Neural cell (in vitro differentiated cells): ENCODE measurements at regions not wholly inside any gene's neighbourhood (a gene's known extent, or its start where the extent isn't known, plus 50 kb on each side); places are given as distances from the start of the nearest gene placed in this dataset.
A peak's percentile ranks its signal among the peaks of the same experiment; 100 is the strongest.
"Not testable (repeated sequence)": the region's sequence is repeated elsewhere in the genome, so short reads cannot be mapped to it uniquely, and the experiment has no call there.

ENCODE experiments used
- EP300 ChIP-seq: fragments of 450-650 bp; conservative IDR thresholded peaks from 2 replicates; pipeline ENCODE4 v1.6.1; 2014; ENCODE audit warnings: antibody characterized with exemption, mild to moderate bottlenecking, moderate library complexity; ENCODE audit not compliant: poor library complexity, severe bottlenecking
- EZH2 ChIP-seq: fragments of 200-600, 300-800 bp; shearing (Covaris generic), sonication (generic); IDR thresholded peaks from 2 replicates; pipeline ENCODE4 v1.6.1; 2014; ENCODE audit warnings: antibody characterized with exemption, low read length, borderline replicate concordance, mild to moderate bottlenecking; ENCODE audit not compliant: insufficient read depth, poor library complexity, severe bottlenecking
- POLR2AphosphoS5 ChIP-seq: IDR thresholded peaks from 2 replicates; pipeline ENCODE4 v1.6.1; 2012
- RAD21 ChIP-seq: fragments of 450-650 bp; conservative IDR thresholded peaks from 2 replicates; pipeline ENCODE4 v1.6.1; 2014; ENCODE audit warnings: antibody characterized with exemption, mild to moderate bottlenecking, moderate library complexity
- TAF1 ChIP-seq: IDR thresholded peaks from 2 replicates; pipeline ENCODE4 v1.6.1; 2012; ENCODE audit warnings: low read depth
- TF ChIP-seq, protein P1 (sequence below): fragments of 450-650 bp; IDR thresholded peaks from 2 replicates; pipeline ENCODE4 v1.5.1; 2014; ENCODE audit warnings: antibody characterized with exemption, mild to moderate bottlenecking, moderate library complexity; ENCODE audit not compliant: poor library complexity, severe bottlenecking

- TF ChIP-seq EZH2, TAF1, RAD21, EP300: not testable (repeated sequence)
- TF ChIP-seq POLR2AphosphoS5 = peak; percentile 38
- TF ChIP-seq, protein P1, sequence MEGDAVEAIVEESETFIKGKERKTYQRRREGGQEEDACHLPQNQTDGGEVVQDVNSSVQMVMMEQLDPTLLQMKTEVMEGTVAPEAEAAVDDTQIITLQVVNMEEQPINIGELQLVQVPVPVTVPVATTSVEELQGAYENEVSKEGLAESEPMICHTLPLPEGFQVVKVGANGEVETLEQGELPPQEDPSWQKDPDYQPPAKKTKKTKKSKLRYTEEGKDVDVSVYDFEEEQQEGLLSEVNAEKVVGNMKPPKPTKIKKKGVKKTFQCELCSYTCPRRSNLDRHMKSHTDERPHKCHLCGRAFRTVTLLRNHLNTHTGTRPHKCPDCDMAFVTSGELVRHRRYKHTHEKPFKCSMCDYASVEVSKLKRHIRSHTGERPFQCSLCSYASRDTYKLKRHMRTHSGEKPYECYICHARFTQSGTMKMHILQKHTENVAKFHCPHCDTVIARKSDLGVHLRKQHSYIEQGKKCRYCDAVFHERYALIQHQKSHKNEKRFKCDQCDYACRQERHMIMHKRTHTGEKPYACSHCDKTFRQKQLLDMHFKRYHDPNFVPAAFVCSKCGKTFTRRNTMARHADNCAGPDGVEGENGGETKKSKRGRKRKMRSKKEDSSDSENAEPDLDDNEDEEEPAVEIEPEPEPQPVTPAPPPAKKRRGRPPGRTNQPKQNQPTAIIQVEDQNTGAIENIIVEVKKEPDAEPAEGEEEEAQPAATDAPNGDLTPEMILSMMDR = not testable (repeated sequence)
Observed at GRCh38 chr9:39464122-39464777, 108.8 kb downstream of the SPATA31A1 start.
